HepG2 (cell line): ENCODE measurements at regions not wholly inside any gene's neighbourhood (a gene's known extent, or its start where the extent isn't known, plus 50 kb on each side); places are given as distances from the start of the nearest gene placed in this dataset.
"Not testable (repeated sequence)": the region's sequence is repeated elsewhere in the genome, so short reads cannot be mapped to it uniquely, and the experiment has no call there.

Experiments used
- ATAC-seq: fragments of 200-7000 bp; cut with Tn5 transposase; 3 replicates; pipeline ENCODE4 v1.9.1; 2020; ENCODE audit warnings: mild to moderate bottlenecking, moderate library complexity
- BruUV-seq: library from RNA; stranded (reverse); fragments of 400-500 nt; replicated peaks from 2 replicates; lab custom pipeline; 2021; lab: Mats Ljungman, UMichigan
- CTCF ChIA-PET: fragments of 300-600 bp; formaldehyde crosslinking; extraction: SDS; loops from one replicate; lab custom pipeline; 2021; ENCODE audit warnings: low total read pairs, inconsistent platforms, low intra/inter-chr PET ratio; lab: Yijun Ruan, JAX
- POLR2A ChIA-PET: fragments of 350-600 bp; sonication (Branson Sonifier 250); formaldehyde crosslinking; loops from one replicate; lab custom pipeline; 2020; ENCODE audit warnings: antibody characterized with exemption, inconsistent platforms; lab: Yijun Ruan, JAX
- DNase-seq: peaks from one replicate; pipeline ENCODE4 v3.0.0-alpha.2; 2015; ENCODE audit warnings: low spot score
- FAIRE-seq: peaks from 3 replicates; lab custom pipeline; 2011; peaks lifted over from hg19 to GRCh38; lab: Jason Lieb, UNC
- H2AFZ ChIP-seq: one replicate; pipeline ENCODE4 v1.6.1; 2011; ENCODE audit warnings: low read length, inconsistent platforms
- H3K27ac ChIP-seq: fragments of 300-600 bp; 3 replicates; pipeline ENCODE4 v1.8.0; 2011; ENCODE audit warnings: mixed run types, mild to moderate bottlenecking, mixed read lengths, low read length, inconsistent platforms; ENCODE audit not compliant: insufficient read depth; ENCODE audit errors: extremely low read length
- H3K27me3 ChIP-seq, 2 experiments: fragments of 200-600 bp in 1 of 2; 2 replicates in 1 of 2; 3 replicates in 1 of 2; pipeline versions ENCODE4 v1.6.0 to v1.8.0; 2011; ENCODE audit warnings: low read length in 2 of 2, mild to moderate bottlenecking in 2 of 2, moderate library complexity in 2 of 2, inconsistent platforms in 1 of 2; ENCODE audit not compliant: insufficient read depth in 2 of 2, control insufficient read depth in 1 of 2
- H3K36me3 ChIP-seq, 2 experiments: fragments of 200-600 bp in 1 of 2; replicated peaks in 1 of 2; 2 replicates in 1 of 2; 3 replicates in 1 of 2; pipeline versions ENCODE4 v1.5.1 to v1.8.0; 2011; ENCODE audit warnings: low read length in 2 of 2, inconsistent platforms in 1 of 2; ENCODE audit not compliant: insufficient read depth in 2 of 2, control insufficient read depth in 1 of 2
- H3K4me1 ChIP-seq: 2 replicates; pipeline ENCODE4 v1.5.1; 2012; ENCODE audit warnings: low read length, inconsistent platforms; ENCODE audit not compliant: insufficient read depth
- H3K4me2 ChIP-seq: 2 replicates; pipeline ENCODE4 v1.6.0; 2011; ENCODE audit warnings: low read depth, low read length, inconsistent platforms
- H3K4me3 ChIP-seq, 3 experiments: fragments of 200-600 bp in 1 of 3; sonication (generic), shearing (Covaris generic) in 1 of 3; replicated peaks in 1 of 3; 2 replicates each; pipeline ENCODE4 v1.5.1; 2011 to 2016; ENCODE audit warnings: low read length in 3 of 3, inconsistent platforms in 2 of 3, low read depth in 2 of 3, mild to moderate bottlenecking in 2 of 3, control low read depth in 1 of 3, mixed read lengths in 1 of 3; ENCODE audit not compliant: insufficient read depth in 1 of 3
- H3K79me2 ChIP-seq: one replicate; pipeline ENCODE4 v1.6.1; 2011; ENCODE audit warnings: low read length, inconsistent platforms; ENCODE audit not compliant: insufficient read depth
- H3K9ac ChIP-seq: 2 replicates; pipeline ENCODE4 v1.6.0; 2011; ENCODE audit warnings: mild to moderate bottlenecking, low read depth, low read length, inconsistent platforms; ENCODE audit not compliant: insufficient read depth
- H3K9me3 ChIP-seq: 2 replicates; pipeline ENCODE4 v1.5.1; 2012; ENCODE audit warnings: mild to moderate bottlenecking, low read length
- H4K20me1 ChIP-seq: 2 replicates; pipeline ENCODE4 v1.6.0; 2011; ENCODE audit warnings: inconsistent platforms, mild to moderate bottlenecking, low read length, moderate library complexity; ENCODE audit not compliant: insufficient read depth
- WGBS: methylation state at CpG from one replicate; pipeline ENCODE4 v1.1.6; 2017; ENCODE audit warnings: low lambda C conversion rate; 5-methylcytosine and 5-hydroxymethylcytosine counted together
- in situ Hi-C: cut with HindIII; loops from 2 replicates; pipeline ENCODE4 v1.10.0; 2017; ENCODE audit warnings: low pct_unique_long_range_greater_than_20kb; ENCODE audit not compliant: extremely low pct_ligation_motif_present
- intact Hi-C: fragments of 100-400 bp; cut with micrococcal nuclease; formaldehyde crosslinking; loops from one replicate; pipeline ENCODE4 v1.10.0; 2022; ENCODE audit not compliant: unreplicated experiment

- H3K27me3 ChIP-seq, H4K20me1 ChIP-seq, DNase-seq, POLR2A ChIA-PET, H3K4me2 ChIP-seq, H3K79me2 ChIP-seq, H3K4me1 ChIP-seq, intact Hi-C loops, ATAC-seq, BruUV-seq, H3K4me3 ChIP-seq, H3K9me3 ChIP-seq, H2AFZ ChIP-seq, H3K27ac ChIP-seq, FAIRE-seq, H3K9ac ChIP-seq, in situ Hi-C loops, CTCF ChIA-PET, H3K36me3 ChIP-seq: not testable (repeated sequence)
- 5% methylated on average over 10 of the region's 30 CpGs for WGBS
Measured at GRCh38 chr12:84154991-84155930, 757.3 kb downstream of the SLC6A15 start.

- intact Hi-C loops, H3K79me2 ChIP-seq, H4K20me1 ChIP-seq, H3K4me3 ChIP-seq, H3K27ac ChIP-seq, H3K36me3 ChIP-seq, ATAC-seq, H3K4me2 ChIP-seq, FAIRE-seq, BruUV-seq, H3K4me1 ChIP-seq, H2AFZ ChIP-seq, DNase-seq, CTCF ChIA-PET, in situ Hi-C loops, H3K27me3 ChIP-seq, H3K9me3 ChIP-seq, POLR2A ChIA-PET, H3K9ac ChIP-seq: not testable (repeated sequence)
- WGBS: 50% methylated on average over 7 of the region's 15 CpGs
Measured at GRCh38 chr12:84154439-84154990, 758.1 kb downstream of the SLC6A15 start.
